Cardiac septum (tissue), 1 donor: ENCODE measurements at regions not wholly inside any gene's neighbourhood (a gene's known extent, or its start where the extent isn't known, plus 50 kb on each side); places are given as distances from the start of the nearest gene placed in this dataset.
"Not testable (repeated sequence)": the region's sequence is repeated elsewhere in the genome, so short reads cannot be mapped to it uniquely, and the experiment has no call there.

ENCODE experiments used
- DNase-seq: peaks from one replicate; pipeline ENCODE4 v3.0.0-alpha.2; 2020; ENCODE audit warnings: low spot score
- intact Hi-C: fragments of 100-400 bp; cut with DNase I; formaldehyde crosslinking; loops from one replicate; pipeline ENCODE4 v1.14.0; 2022
- donor health status: DM: no; HTN: no; CAD: no.

DNA sequence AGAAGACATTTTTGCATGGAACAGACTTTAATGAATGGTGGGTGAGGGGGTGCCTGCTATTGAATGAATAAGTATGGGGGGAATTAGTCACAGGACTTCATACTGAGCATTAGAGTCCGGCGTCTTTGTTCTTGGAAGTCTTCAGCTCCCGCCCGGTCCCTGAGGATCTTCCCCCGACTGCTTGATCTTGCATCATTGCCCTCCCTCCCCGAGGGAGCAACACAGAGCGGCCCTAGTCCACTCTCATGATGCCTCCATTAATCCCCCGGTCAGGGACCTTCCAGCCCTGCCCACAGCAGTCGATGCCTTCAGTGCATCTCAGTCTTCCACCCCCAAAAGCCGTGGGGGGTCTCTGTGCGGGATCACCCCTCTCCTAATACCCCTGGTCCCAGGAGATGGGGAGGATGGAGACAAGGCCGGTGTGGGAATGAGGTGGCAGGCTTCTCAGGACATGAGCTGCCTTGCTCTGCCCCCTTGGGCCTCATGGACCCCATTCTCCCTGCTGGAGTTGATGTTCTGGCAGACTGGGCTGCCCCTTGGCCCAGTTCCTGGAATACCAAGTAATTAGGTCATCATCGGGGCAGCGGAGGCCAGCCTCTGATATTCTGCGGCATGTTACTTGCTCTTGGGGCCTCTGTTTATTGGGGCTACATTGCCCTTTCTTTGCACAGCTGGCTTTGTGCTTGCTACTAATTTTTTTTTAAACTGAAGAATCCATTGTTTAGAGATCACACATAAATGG is 110.5 kb upstream of the PLGLB2 start:
- intact Hi-C loops, DNase-seq: not testable (repeated sequence)

DNA sequence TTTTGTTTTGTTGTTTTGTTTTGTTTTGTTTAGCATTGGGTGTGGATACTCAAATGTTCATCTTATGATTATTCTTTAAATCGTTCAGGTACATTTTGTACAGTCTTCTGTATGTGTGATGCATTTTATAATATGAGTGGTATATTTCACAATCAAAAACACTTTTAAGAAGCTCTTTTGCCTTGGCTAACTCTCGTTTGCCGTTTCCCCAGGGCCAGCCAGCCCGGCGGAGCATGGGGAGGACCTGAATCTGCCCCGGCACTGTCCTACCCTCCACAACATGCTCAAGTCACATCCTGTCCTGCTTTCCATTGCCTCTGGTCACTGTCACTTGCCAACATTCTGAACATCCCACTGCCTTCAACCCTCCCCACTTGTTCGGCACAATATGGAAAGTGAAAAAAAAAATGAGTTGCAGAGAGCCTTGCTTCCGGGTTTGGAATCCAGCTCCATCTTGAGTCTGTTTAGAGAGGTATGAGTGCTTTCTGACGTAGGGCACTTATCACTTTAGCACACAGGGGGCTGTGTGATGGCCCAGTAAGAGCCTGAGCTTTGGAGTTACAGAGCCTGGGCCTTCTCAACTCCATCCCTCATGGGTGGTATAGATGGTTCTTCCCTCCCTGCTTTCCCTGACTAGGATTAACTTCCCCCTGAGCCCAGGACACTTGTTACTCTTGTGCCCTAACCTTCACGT is 109.6 kb upstream of the PLGLB2 start:
- DNase-seq, intact Hi-C loops: not testable (repeated sequence)

DNA sequence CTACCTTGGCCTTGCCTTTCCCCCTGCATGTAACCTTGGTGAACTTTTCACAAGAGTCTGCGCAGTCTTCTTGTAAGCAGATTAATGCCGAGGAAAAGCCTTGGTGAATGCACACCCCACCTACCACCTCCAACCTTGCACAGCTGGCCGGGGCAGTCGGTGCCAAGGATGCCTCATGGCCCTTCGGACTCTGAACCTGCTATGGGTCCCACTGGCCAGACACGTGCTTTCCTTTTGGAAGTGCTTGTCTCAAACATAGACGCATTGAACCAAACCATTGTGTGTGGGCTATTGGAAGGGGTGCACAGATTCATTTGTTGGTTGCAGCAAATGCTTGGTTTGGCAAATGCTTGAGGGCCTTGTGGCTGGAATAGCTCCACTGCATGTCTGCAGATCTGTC is 109.0 kb upstream of the PLGLB2 start:
- DNase-seq, intact Hi-C loops: not testable (repeated sequence)

DNA sequence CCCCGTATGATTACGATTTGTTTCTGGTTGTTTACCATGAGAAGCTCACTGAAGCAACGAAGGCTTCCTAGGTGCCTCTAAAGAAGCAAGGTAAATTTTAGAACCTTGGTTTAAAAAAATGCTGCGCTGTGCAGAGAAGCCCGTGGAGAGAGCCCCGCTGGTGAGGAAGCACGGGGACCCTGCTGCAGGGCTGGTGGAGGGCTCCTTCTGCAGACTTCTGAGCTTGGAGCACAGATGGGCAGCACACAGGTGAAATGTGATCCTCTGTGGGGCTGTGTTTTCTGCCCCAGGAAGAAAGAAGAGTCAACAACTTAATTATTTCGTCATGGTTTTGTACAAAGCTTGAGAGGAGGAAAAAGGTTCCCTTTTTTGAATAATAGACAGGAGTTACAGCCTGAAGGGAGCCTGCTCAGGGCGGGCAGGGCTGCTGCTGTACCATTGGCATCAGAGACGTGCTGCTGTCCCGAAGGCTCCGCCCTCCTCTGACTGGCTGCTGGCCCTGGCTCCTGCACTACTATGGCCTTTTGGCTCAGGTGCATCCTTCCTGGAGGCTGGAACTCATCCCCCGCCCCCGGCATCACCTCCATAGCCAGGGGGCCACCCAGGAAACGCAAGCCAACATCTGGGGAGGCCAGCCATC is 108.0 kb upstream of the PLGLB2 start:
- intact Hi-C loops, DNase-seq: not testable (repeated sequence)

DNA sequence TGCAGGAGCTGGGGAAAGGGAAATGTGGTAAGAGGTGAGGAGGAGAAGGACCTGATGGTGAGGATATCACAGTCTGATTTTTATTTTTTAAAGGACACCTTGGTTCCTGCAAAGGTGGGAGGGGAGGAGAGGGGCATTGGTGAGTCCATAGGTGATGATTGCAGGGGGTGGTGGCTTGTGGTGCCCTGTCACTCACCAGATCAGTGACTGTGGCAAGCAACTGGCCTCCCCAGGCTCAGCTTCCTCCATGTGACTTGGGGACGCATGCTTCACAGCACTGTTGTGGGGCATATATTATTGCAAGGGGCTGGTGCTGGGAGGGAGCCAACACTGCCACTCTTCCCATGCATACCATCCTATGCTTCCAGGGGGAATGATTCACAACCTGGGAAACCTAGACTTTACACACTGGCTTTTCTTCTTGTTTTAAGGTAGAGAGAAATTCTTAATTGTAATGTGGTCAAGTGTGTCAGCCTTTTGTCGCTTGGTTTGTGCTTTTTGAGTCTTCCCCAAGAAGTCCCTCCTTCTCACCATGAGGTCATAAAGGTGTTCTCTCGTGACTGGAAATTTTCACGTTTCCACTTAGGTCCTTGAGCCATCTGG is 106.8 kb upstream of the PLGLB2 start:
- intact Hi-C loops, DNase-seq: not testable (repeated sequence)

DNA sequence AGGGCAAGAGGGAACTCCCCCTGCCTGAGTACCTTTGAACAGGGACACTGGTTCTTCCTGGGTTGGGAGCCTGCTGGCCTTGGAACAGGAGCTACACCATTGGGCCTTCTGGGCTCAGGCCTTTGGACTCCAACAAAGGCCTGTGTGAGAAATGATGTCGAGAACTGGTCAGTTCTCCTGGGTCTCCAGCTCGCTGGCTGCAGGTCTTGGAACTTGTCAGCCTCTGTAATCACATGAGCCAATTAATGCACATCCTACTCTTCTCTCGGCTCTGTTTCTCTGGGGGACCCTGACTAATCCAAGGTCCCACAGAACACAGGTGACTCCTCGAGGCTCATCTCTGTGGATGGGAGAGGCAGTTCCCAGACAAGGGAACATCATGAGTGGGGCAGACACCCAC is 104.7 kb upstream of the PLGLB2 start:
- intact Hi-C loops, DNase-seq: not testable (repeated sequence)

DNA sequence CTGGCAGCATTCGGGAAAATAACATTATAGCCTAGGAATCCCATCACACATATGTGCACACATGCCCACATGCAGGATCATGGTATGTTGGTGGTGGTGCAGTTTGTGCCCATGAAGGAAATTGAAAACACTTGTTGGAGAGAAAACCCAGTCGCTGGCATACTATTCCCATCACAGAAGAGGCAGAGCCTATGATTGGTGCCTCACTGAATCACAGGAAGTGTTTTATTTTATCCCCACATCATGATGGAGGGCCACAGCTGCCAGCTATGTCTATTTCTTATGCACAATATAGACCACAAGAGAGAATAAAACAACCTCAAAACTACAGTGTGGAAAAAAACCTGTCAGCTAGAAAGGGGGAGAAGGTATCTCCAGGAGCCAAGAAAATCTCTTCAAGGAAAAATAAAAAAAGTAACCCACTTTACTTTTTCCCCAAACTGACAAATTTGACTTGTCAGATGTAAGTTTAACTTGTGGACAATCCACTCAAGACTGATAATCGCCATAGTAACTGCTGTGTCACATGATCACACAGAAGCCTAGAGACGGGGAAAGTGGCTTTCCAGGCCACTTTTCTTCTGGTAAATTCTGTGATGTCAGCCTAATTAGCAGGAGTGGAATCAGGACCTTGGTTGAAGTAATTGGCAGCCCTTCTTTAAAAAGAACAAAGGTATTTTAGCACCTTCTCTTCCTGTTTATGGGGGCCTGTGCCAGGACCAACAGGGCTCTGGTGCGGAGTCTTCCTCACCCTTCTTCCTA is 100.0 kb upstream of the PLGLB2 start:
- intact Hi-C loops, DNase-seq: not testable (repeated sequence)

DNA sequence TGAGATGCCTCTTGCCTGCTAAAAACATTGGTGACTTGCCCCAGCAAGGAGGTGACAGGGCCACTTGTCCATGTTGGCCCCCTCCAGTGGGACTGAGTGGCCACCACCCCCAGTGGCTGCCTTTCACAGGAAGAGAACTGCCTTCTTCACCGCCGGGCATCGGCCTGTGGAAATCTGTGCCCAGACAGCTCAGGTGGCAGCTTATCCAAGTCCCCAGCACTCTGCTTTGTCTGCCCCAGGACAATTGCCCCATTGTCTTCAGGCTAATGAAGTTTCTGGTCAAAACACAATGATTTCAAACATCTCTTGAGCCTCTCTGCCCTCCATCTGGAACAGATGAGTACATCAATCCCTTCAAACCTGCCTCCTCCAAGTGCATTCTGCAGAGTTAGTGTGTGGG is 99.1 kb upstream of the PLGLB2 start:
- intact Hi-C loops, DNase-seq: not testable (repeated sequence)

DNA sequence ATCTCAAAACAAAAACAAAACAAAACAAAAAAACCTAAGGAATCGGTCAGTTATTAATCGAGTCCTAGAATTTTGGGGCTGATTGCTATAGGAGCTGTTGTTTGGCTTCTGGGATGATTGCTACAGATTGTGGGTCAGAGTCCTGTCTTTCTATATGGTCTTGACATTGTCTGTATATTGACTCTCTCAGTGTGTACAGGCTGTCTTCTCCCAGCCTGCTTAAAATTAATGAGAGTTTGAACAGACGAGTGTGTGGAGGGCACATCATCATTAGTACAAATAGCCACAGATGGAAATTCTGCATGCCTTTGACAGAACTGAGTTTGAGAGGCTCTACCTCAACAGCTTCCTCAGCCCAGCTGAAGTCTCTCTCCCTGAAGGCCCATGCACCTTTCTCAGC is 98.0 kb upstream of the PLGLB2 start:
- intact Hi-C loops, DNase-seq: not testable (repeated sequence)

DNA sequence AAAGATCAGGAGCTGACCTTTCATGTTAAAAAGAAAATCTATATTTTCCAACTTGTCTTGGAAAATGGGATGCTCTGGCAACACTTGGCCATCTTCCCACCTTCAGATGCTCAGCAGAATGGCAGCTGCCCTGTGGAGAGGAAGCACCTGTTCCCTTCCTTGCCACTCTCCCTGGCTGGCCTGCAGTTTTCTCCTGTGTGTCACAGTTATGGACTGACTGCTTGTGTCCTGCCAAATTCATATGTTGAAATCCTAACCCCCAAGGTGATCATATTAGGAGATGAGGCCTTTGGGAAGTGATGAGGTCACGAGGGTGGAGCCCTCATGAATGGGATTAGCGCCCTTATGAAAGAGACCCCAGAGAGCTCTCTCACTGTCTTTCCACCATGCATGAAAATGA is 97.0 kb upstream of the PLGLB2 start:
- DNase-seq, intact Hi-C loops: not testable (repeated sequence)

DNA sequence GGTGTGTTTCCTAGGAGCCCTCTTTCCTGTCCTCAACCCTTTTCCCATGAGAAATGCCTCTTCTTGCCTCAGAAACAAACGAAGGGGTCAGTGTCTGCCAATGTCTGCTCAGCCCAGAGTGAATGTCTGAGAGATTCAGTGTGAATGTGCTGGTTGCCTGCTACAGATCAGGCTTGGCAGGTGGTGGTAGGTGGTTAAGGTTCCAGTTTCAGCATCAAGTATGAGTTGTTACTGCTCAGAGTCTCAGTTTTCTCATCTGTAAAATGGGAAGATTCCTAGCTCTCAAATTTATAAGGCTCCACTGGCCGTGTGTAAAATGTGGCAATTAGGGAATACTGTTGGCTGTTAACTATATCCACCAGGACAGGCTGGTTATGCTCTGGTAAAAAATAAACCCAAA is 96.3 kb upstream of the PLGLB2 start:
- intact Hi-C loops, DNase-seq: not testable (repeated sequence)

DNA sequence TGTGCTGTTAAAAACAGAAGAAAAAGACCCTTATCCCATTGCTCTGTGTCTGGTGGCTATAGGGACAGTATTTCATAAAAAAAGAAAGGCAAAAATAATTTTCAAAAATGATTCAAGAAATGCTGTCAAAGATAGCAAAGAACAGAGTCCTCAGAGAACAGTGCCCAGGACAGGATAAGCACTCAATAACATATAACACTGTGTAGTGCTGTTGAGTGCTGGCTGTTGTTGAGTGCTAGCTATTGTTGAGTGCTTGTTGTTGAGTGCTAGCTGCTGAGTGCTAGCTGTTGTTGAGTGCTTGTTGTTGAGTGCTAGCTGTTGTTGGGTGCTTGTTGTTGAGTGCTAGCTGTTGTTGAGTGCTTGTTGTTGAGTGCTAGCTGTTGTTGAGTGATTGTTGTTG is 94.5 kb upstream of the PLGLB2 start:
- not testable (repeated sequence) for DNase-seq

DNA sequence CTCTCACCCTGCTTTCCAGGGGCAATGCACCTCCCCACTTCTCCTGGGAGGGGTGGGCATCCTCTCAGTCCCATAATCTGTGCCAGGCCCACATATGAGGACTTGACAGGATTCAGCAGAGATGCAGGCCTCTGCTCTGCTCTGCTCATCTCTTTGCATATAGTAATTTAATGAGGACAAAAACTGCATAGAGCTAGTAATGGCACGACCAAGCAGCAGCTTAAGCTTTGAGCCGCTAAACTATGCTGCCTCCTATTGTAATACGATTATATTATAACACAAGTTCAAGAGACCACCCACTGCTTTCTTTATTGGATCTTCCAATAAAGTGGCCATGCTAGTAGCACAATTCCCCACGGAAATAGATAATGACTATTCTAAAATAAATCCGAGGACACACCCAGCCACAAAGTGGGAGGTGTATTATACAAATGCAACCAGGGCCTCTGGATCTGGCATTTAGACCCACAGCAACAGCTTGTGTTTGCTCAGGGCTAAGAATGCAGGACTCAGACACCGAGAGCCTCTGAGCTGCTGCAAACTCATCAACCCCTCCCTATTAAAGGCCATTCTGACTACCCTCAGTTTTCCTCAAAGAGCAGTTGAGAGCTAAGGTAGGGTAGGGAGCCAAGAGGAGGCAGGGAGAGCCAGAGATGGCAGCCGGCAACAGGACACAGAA is 93.6 kb upstream of the PLGLB2 start:
- DNase-seq, intact Hi-C loops: not testable (repeated sequence)

More for the DNA sequence above, 94.5 kb upstream of the PLGLB2 start:
- intact Hi-C loops: not testable (repeated sequence)

DNA sequence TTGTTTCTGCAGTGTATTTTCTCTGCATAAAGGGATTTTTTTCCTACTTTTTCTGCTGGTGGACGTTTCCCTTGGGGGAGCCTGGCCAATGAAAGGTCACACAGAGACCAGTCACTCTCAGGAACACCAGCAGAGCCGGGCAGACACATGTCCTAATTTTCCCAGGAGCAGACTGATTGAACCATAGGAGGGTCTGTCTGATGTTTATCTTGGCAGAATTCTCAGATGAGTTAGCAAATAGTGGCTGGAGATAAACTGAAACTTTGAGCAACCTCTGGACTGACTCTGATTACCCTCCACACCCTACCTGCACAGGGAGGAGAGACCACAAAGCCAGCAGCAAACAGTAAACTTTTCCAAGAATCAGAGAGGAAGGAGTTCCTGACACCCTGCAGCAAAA is 90.0 kb upstream of the PLGLB2 start:
- DNase-seq, intact Hi-C loops: not testable (repeated sequence)

DNA sequence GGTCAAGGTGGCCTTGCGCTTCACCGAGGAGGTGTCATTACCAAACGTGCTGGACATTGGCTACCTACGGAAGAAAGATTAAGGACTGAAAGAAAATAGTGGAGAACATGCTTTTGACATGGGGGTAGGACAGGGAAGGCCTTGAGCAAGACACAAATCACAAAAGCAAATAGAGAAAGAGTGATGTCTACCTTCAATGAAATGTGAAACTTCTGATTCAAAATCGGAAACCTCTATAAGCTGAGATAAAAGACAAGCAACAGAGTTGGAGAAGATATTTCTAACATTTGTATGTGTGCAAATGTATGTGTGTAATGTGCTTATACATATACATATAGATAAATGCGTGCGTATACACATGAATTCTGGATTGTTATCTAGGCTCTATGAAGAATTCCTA is 89.5 kb upstream of the PLGLB2 start:
- DNase-seq, intact Hi-C loops: not testable (repeated sequence)

DNA sequence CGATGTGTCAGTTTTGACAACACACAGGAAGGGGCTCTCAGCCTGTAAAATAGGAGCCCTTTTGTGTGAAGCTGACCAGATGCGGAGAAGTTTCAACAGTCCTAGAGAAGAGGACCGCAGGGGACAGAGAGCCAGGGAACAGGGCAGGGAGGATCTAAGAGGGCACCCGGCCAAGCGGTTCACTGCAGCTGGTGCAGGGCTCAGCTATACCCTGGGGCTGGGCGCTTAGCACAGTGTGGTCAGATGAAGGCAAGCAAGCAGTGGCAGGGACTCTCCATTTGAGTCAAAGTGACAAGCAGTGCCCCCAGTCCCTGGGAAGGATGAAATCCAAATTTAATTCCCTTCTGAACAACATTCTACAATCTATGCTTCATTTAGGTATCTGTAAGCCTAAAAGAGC is 88.9 kb upstream of the PLGLB2 start:
- intact Hi-C loops, DNase-seq: not testable (repeated sequence)

DNA sequence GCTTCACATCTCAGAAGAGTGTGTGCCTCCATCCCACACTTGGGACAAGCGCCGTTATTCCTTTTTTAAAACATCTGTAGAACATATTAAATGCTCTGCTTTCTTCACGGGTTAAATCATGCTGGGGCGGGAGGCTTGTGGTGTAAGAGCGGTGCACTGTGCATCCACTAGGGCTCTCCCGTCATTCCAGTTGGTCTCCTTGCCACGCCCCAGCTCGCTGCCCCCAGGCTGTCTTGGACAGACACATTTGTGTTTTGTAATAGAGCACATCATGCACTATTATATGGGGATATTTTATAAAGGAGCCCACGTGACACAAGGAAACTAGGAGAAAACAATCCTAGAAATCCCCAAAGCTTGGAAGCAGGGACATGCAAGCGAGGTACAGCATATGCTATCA is 87.7 kb upstream of the PLGLB2 start:
- DNase-seq, intact Hi-C loops: not testable (repeated sequence)

DNA sequence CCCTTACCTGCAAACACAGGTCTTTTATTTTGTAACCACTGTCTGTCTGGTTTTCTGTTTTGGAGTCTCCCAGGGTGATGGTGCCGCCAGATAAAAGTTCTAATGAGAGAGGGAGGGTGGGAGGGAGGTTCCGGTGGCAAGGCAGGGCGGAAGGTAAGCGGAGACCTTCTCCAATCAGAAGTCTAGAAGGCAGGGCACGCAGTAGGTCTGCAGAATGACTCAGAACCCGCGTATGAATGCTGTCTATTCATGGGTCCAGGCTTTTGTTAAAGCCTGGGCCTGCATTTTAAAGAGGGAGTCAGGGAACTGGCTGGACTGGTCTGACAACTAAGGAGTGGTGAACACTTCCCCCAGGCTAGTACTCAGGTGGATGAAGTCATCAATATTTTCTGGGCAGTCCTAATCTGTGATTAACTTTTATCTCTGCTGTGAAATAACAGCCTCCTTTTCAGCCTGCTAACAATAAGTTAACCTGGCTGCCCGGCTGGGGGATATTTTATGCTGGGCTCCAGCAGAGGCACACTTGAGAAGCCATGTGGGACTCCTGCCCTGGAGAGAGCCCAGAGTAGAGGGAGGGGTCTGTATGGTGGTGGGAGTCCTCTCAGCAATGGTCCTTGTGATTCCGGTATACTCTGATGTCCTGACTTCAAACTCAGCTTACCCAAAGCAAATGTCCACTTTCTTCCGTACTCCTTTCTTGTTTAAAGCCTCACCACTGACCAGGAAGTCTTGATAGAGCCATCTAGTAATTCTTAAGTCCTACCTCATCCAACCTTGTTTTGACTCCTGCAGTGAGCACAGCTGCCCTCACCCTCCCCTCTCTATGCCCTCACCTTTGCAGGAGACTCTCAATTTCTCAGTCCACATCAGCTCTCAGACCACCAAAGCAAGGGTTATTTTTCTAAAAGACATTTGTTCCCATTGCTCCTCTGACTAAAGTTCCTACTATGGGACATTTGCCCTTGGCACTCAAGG is 85.3 kb upstream of the PLGLB2 start:
- intact Hi-C loops, DNase-seq: not testable (repeated sequence)
